ENCODE measurements at regions not wholly inside any gene's neighbourhood (a gene's known extent, or its start where the extent isn't known, plus 50 kb on each side); places are given as distances from the start of the nearest gene placed in this dataset.

DNA sequence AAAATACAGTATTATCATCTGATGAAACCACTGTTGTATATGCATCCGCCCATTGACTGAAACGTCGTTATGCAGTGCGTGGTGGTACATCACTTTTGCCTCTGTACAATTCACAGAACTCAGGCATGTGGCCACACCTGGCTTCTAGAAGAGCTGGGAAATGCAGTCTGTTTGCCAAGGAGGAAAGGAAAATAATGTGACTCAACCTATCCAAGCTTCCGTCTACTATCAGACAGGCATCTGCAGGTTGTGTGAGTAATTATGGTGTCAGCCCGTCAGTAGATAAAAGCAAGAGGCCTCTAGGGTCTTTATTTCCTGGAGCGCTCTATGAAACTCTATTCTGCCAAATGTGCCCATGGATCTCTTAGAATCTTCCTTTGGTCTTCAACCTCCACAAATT is 111.6 kb downstream of the BBS10 start:
- no peaks in the 10 kb centered on the region for H3K9me3 ChIP-seq
- intact Hi-C loops (cut with DNase I) = no loop called here
- WGBS, 2 donors = 85 to 91% methylated on average over 7 of the region's 7 CpGs
- TF ChIP-seq, protein P1, sequence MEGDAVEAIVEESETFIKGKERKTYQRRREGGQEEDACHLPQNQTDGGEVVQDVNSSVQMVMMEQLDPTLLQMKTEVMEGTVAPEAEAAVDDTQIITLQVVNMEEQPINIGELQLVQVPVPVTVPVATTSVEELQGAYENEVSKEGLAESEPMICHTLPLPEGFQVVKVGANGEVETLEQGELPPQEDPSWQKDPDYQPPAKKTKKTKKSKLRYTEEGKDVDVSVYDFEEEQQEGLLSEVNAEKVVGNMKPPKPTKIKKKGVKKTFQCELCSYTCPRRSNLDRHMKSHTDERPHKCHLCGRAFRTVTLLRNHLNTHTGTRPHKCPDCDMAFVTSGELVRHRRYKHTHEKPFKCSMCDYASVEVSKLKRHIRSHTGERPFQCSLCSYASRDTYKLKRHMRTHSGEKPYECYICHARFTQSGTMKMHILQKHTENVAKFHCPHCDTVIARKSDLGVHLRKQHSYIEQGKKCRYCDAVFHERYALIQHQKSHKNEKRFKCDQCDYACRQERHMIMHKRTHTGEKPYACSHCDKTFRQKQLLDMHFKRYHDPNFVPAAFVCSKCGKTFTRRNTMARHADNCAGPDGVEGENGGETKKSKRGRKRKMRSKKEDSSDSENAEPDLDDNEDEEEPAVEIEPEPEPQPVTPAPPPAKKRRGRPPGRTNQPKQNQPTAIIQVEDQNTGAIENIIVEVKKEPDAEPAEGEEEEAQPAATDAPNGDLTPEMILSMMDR (IDR thresholded peaks at IDR 0.05) = no peak
- no peak for TF ChIP-seq POLR2A (IDR thresholded peaks at IDR 0.05)
- no peak overlapping the region for H3K27ac ChIP-seq
- no peaks in the 10 kb centered on the region for H3K36me3 ChIP-seq
- no peak for DNase-seq
- no peaks in the 10 kb centered on the region for H3K27me3 ChIP-seq
- no peak overlapping the region for H3K4me3 ChIP-seq (replicated peaks in 1 of 3)
- H3K4me1 ChIP-seq = no peaks in the 10 kb centered on the region

DNA sequence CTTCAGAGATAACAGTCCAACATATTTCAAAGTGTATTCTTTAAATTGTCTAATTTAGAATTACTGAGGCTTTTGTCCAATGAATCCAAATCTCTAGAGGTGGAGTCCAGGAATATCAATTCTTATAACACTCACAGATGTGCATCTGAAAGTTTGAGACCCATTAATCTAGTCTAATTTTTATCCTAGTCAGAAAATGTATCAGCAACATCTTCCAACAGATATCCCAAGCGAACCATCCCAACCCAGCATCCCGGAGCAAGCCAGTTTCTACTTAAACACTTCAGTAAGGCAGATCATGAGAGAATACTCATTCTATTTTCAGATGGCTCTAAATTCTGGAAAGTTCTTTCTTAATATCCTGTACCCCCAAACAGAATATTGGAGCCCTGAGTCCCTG is 113.5 kb downstream of the BBS10 start:
- TF ChIP-seq, protein P1 (IDR thresholded peaks at IDR 0.05) = no peak
- no peak for TF ChIP-seq POLR2A (IDR thresholded peaks at IDR 0.05)
- no peaks in the 10 kb centered on the region for H3K27me3 ChIP-seq
- WGBS, 2 donors = 88 to 92% methylated on average over 2 of the region's 2 CpGs
- H3K36me3 ChIP-seq = no peaks in the 10 kb centered on the region
- H3K4me1 ChIP-seq = no peaks in the 10 kb centered on the region
- H3K27ac ChIP-seq = no peak overlapping the region
- no peak overlapping the region for H3K4me3 ChIP-seq (replicated peaks in 1 of 3)
- no peak for DNase-seq
- intact Hi-C loops (cut with DNase I) = no loop called here
- no peaks in the 10 kb centered on the region for H3K9me3 ChIP-seq

DNA sequence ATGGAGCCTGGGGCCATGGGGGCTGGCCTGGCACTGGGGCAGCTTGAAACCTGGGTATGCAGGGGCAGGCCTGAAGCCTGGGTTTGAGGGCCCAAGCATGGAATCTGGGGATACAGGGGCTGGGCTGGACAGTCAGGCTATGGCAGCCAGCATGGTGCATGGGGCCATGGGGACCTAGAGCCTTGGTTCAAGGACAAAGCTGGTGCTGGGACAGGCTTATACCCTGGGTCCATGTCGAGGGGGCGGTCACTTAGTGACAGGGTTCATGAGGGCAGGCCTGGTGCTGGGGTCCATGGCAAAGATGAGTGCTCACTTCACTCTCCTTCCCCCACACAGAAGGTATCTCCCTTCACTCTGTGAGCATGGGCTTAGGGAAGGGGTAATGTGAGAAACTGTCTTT is 116.2 kb downstream of the BBS10 start:
- Histone ChIP-seq H3K4me3 (replicated peaks in 1 of 3) (no peak overlapping the region), H3K4me1 (no peaks in the 10 kb centered on the region), H3K9me3 (no peaks in the 10 kb centered on the region), H3K36me3 (no peaks in the 10 kb centered on the region), H3K27me3 (no peaks in the 10 kb centered on the region), H3K27ac (no peak overlapping the region)
- no peak for DNase-seq
- TF ChIP-seq POLR2A (IDR thresholded peaks at IDR 0.05) = no peak
- TF ChIP-seq, protein P1 (IDR thresholded peaks at IDR 0.05) = no peak
- intact Hi-C loops (cut with DNase I) = no loop called here
- WGBS, 2 donors = 93 to 94% methylated on average over 2 of the region's 2 CpGs

DNA sequence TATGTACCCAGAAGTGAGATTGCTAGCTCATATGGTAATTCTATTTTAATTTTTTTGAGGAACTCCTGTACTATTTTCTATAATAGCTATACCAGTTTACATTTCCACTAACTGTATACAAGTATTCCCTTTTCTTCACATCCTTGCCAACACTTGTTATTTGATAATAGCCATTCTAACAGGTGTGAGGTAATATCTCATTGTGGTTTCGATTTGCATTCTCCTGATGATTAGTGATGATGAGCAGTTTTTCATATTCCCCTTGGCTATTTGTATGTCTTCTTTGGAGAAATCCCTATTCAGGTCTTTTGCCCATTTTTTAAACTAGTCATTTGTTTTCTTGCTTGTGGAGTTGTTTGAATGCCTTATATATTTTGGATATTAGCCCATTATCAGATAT is 121.3 kb downstream of the BBS10 start:
- no peak for DNase-seq
- Histone ChIP-seq H3K4me1 (no peaks in the 10 kb centered on the region), H3K27me3 (no peaks in the 10 kb centered on the region), H3K36me3 (no peaks in the 10 kb centered on the region), H3K9me3 (no peaks in the 10 kb centered on the region), H3K27ac (no peak overlapping the region), H3K4me3 (replicated peaks in 1 of 3) (no peak overlapping the region)
- WGBS, 2 donors = 90 to 93% methylated on average over 1 of the region's 1 CpG
- intact Hi-C loops (cut with DNase I) = no loop called here
- TF ChIP-seq POLR2A (IDR thresholded peaks at IDR 0.05) = no peak
- TF ChIP-seq, protein P1 (IDR thresholded peaks at IDR 0.05) = no peak

DNA sequence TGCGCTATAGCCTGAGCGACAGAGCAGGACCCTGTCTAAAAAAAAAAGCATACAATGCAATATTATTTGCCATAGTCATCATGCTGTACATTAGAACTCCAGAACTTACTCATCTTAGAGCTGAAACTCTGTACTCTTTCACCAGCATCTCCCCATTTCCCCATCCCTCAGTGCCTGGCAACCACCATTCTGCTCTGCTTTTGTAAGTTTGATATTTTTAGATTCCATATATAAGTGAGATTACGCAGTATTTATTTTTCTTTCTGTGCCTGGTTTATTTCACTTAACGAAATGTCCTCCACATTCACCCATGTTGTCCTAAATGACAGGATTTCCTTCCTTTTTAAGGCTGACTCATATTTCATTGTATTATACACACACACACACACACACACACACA is 121.8 kb downstream of the BBS10 start:
- intact Hi-C loops (cut with DNase I) = no loop called here
- H3K4me1 ChIP-seq = no peaks in the 10 kb centered on the region
- H3K27ac ChIP-seq = no peak overlapping the region
- no peaks in the 10 kb centered on the region for H3K27me3 ChIP-seq
- 73 to 76% methylated on average over 4 of the region's 4 CpGs for WGBS, 2 donors
- DNase-seq = no peak
- no peak for TF ChIP-seq POLR2A (IDR thresholded peaks at IDR 0.05)
- TF ChIP-seq, protein P1 (IDR thresholded peaks at IDR 0.05) = no peak
- H3K36me3 ChIP-seq = no peaks in the 10 kb centered on the region
- no peak overlapping the region for H3K4me3 ChIP-seq (replicated peaks in 1 of 3)
- H3K9me3 ChIP-seq = no peaks in the 10 kb centered on the region

Data from thyroid gland (tissue), 4 donors.